Body of pancreas (tissue), 4 donors: ENCODE measurements at regions not wholly inside any gene's neighbourhood (a gene's known extent, or its start where the extent isn't known, plus 50 kb on each side); places are given as distances from the start of the nearest gene placed in this dataset.
"Not testable (repeated sequence)": the region's sequence is repeated elsewhere in the genome, so short reads cannot be mapped to it uniquely, and the experiment has no call there.

Experiments used
- ATAC-seq: fragments of 150-250 bp; one replicate; pipeline ENCODE4 v1.9.1; 2016
- DNase-seq, 4 donors: peaks; one replicate each; pipeline ENCODE4 v3.0.0-alpha.2; 2019
- H3K27ac ChIP-seq, 4 donors: fragments of 200-600 bp; sonication (generic); 1 replicate in 3 of 4; 2 replicates in 1 of 4; pipeline versions ENCODE4 v1.5.1 to v1.6.1; 2016 to 2019; ENCODE audit warnings: mild to moderate bottlenecking in 1 of 4, mixed read lengths in 1 of 4, moderate library complexity in 1 of 4
- H3K27me3 ChIP-seq, 2 donors: fragments of 200-600 bp; sonication (generic); one replicate each; pipeline ENCODE4 v1.6.0; 2016; ENCODE audit warnings: mild to moderate bottlenecking in 1 of 2
- H3K36me3 ChIP-seq, 2 donors: fragments of 200-600 bp; sonication (generic); replicated peaks in 1 of 2; 2 replicates each; pipeline ENCODE4 v1.5.1; 2016; ENCODE audit warnings: low read depth in 2 of 2; ENCODE audit not compliant: insufficient read depth in 1 of 2
- H3K4me1 ChIP-seq: fragments of 200-600 bp; sonication (generic); one replicate; pipeline ENCODE4 v1.6.0; 2016
- H3K4me3 ChIP-seq, 2 donors: fragments of 200-600 bp; sonication (generic); 1 replicate in 1 of 2; 2 replicates in 1 of 2; pipeline ENCODE4 v1.5.1; 2016 to 2019
- H3K9me3 ChIP-seq, 3 donors: fragments of 200-600 bp; sonication (generic); 1 replicate in 2 of 3; 2 replicates in 1 of 3; pipeline ENCODE4 v1.5.1; 2016
- POLR2A ChIP-seq, 3 donors: fragments of 450-650 bp; IDR thresholded peaks; one replicate each; pipeline ENCODE4 v1.6.1; 2016; ENCODE audit warnings: antibody characterized with exemption in 3 of 3, mild to moderate bottlenecking in 2 of 3
- WGBS, 2 donors: methylation state at CpG; one replicate each; pipeline ENCODE4 v1.1.5; 2017; 5-methylcytosine and 5-hydroxymethylcytosine counted together
- intact Hi-C: fragments of 100-400 bp; cut with DNase I; formaldehyde crosslinking; loops from one replicate; pipeline ENCODE4 v1.15.1; 2023
- TF ChIP-seq, protein P1 (sequence below), 7 experiments: fragments of 450-650 bp in 4 of 7; fragments of 200-600 bp in 3 of 7; sonication (generic) in 3 of 7; IDR thresholded peaks; one replicate each; pipeline ENCODE4 v1.5.1; 2016 to 2019; ENCODE audit warnings: antibody characterized with exemption in 7 of 7

GRCh38 chr11:109051200-109051599 is 370.8 kb upstream of the C11orf87 start:
- DNase-seq (no peak), ATAC-seq (no peak)
- no peak overlapping the region for H3K27ac ChIP-seq
- no peaks in the 10 kb centered on the region for H3K4me1 ChIP-seq
- 57 to 69% methylated on average over 3 of the region's 3 CpGs for WGBS, 2 donors
- H3K9me3 ChIP-seq = no peaks in the 10 kb centered on the region
- no peak overlapping the region for H3K4me3 ChIP-seq
- H3K36me3 ChIP-seq = no peaks in the 10 kb centered on the region
- intact Hi-C loops = no loop called here
- TF ChIP-seq POLR2A (IDR thresholded peaks at IDR 0.05) = no peak
- TF ChIP-seq, protein P1, sequence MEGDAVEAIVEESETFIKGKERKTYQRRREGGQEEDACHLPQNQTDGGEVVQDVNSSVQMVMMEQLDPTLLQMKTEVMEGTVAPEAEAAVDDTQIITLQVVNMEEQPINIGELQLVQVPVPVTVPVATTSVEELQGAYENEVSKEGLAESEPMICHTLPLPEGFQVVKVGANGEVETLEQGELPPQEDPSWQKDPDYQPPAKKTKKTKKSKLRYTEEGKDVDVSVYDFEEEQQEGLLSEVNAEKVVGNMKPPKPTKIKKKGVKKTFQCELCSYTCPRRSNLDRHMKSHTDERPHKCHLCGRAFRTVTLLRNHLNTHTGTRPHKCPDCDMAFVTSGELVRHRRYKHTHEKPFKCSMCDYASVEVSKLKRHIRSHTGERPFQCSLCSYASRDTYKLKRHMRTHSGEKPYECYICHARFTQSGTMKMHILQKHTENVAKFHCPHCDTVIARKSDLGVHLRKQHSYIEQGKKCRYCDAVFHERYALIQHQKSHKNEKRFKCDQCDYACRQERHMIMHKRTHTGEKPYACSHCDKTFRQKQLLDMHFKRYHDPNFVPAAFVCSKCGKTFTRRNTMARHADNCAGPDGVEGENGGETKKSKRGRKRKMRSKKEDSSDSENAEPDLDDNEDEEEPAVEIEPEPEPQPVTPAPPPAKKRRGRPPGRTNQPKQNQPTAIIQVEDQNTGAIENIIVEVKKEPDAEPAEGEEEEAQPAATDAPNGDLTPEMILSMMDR (IDR thresholded peaks at IDR 0.05) = no peak
- H3K27me3 ChIP-seq = no peaks in the 10 kb centered on the region

- no peaks in the 10 kb centered on the region for H3K27me3 ChIP-seq
- ATAC-seq = no peak
- no peak overlapping the region for H3K27ac ChIP-seq
- no peaks in the 10 kb centered on the region for H3K9me3 ChIP-seq
- H3K36me3 ChIP-seq = no peaks in the 10 kb centered on the region
- TF ChIP-seq POLR2A (IDR thresholded peaks at IDR 0.05) = no peak
- TF ChIP-seq, protein P1 (IDR thresholded peaks at IDR 0.05) = no peak
- no peak overlapping the region for H3K4me3 ChIP-seq
- whole genome bisulfite sequencing, 2 donors = 54 to 60% methylated on average over 5 of the region's 5 CpGs
- DNase-seq = no peak
- intact Hi-C loops = no loop called here
- no peaks in the 10 kb centered on the region for H3K4me1 ChIP-seq
These were observed 362.6 kb upstream of the C11orf87 start for GRCh38 chr11:109059402-109059801.

DNA sequence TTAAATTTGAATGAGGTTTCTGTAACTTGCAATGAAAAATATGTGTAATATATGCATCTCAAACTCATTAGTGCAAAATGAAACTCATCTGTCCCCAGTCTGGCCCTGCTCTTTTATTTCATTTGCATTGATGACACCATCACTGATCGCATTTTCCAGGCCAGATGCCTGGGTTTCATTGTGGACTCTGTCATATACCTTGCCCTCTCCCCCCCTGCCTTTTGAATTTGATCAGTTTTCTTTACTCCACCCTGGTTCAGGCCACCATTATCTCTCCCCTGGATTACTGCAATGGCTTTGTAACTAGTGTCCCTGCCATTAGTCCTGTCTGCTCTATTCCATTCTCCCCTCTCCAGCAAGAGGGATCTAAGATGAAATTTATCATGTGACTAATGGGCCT is 360.6 kb upstream of the C11orf87 start:
- no peak for TF ChIP-seq POLR2A (IDR thresholded peaks at IDR 0.05)
- TF ChIP-seq, protein P1 (IDR thresholded peaks at IDR 0.05) = no peak
- intact Hi-C loops = no loop called here
- no peak for ATAC-seq
- DNase-seq = no peak
- H3K27ac ChIP-seq = no peak overlapping the region
- no peaks in the 10 kb centered on the region for H3K36me3 ChIP-seq
- 68 to 74% methylated on average over 1 of the region's 1 CpG for WGBS, 2 donors
- H3K27me3 ChIP-seq = no peaks in the 10 kb centered on the region
- H3K9me3 ChIP-seq = no peaks in the 10 kb centered on the region
- H3K4me1 ChIP-seq = no peaks in the 10 kb centered on the region
- H3K4me3 ChIP-seq = no peak overlapping the region

GRCh38 chr11:109062445-109062844 is 359.5 kb upstream of the C11orf87 start:
- TF ChIP-seq, protein P1 (IDR thresholded peaks at IDR 0.05) = no peak
- TF ChIP-seq POLR2A (IDR thresholded peaks at IDR 0.05) = no peak
- ATAC-seq (no peak), DNase-seq (no peak)
- H3K9me3 ChIP-seq = no peaks in the 10 kb centered on the region
- no peaks in the 10 kb centered on the region for H3K4me1 ChIP-seq
- H3K27ac ChIP-seq = no peak overlapping the region
- H3K36me3 ChIP-seq = no peaks in the 10 kb centered on the region
- WGBS, 2 donors = 56 to 71% methylated on average over 2 of the region's 2 CpGs
- intact Hi-C loops = no loop called here
- H3K4me3 ChIP-seq = no peak overlapping the region
- H3K27me3 ChIP-seq = no peaks in the 10 kb centered on the region

GRCh38 chr11:109062871-109063270 is 359.1 kb upstream of the C11orf87 start:
- Histone ChIP-seq H3K27me3 (no peaks in the 10 kb centered on the region), H3K4me1 (no peaks in the 10 kb centered on the region), H3K27ac (no peak overlapping the region), H3K9me3 (no peaks in the 10 kb centered on the region), H3K4me3 (no peak overlapping the region), H3K36me3 (no peaks in the 10 kb centered on the region)
- no peak for ATAC-seq
- DNase-seq = no peak
- intact Hi-C loops = no loop called here
- WGBS, 2 donors = 46 to 54% methylated on average over 2 of the region's 2 CpGs
- no peak for TF ChIP-seq POLR2A (IDR thresholded peaks at IDR 0.05)
- TF ChIP-seq, protein P1 (IDR thresholded peaks at IDR 0.05) = no peak

DNA sequence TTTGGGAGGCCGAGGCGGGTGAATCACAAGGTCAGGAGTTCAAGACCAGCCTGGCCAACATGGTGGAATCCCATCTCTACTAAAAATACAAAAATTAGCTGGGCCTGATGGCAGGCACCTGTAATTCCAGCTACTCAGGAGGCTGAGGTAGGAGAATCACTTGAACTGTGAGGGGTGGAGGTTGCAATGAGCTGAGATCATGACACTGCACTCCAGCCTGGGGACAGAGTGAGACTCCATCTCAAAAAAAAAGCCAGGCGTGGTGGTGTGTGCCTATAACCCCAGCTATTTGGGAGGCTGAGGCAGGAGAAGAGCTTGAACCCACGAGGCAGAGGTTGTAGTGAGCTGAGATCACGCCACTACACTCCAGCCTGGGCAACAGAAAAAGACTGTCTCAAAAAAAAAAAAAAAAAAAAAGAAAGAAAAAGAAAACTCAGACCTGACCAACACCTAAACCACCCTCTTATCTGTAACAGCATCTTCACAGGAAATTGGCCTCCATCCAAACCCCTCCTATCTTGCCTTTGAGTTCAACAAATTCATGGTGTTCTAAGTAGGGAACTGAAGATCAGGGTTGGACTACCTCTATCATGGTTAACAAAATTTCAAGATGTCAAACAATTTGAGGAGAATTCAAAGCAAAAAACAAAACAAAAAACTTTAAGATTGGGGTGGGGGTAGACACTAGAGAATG is 357.2 kb upstream of the C11orf87 start:
- H3K36me3 ChIP-seq, DNase-seq, ATAC-seq, intact Hi-C loops, H3K9me3 ChIP-seq, H3K4me3 ChIP-seq, H3K27me3 ChIP-seq, H3K27ac ChIP-seq, H3K4me1 ChIP-seq: not testable (repeated sequence)
- WGBS, 2 donors = 76 to 89% methylated on average over 5 of the region's 5 CpGs
